ENCODE measurements at regions not wholly inside any gene's neighbourhood (a gene's known extent, or its start where the extent isn't known, plus 50 kb on each side); places are given as distances from the start of the nearest gene placed in this dataset.

DNA sequence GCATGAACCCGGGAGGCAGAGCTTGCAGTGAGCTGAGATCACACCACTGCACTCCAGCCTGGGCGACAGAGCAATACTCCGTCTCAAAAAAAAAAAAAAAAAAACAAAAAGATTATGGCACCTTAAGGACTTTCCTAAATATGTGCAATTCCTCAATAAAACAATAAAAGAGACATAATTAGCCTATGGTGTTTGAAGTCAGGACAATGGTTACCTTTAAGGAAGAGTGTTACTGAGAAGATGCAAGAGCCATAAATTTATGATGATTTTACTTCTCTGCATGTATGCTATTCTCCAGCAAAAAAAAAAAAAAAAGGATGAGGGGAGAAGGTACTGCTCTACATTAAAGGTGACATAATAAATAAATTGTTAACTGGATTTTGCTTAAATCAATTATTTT, 208.2 kb upstream of the STK17B start:
- TF ChIP-seq, protein P1, sequence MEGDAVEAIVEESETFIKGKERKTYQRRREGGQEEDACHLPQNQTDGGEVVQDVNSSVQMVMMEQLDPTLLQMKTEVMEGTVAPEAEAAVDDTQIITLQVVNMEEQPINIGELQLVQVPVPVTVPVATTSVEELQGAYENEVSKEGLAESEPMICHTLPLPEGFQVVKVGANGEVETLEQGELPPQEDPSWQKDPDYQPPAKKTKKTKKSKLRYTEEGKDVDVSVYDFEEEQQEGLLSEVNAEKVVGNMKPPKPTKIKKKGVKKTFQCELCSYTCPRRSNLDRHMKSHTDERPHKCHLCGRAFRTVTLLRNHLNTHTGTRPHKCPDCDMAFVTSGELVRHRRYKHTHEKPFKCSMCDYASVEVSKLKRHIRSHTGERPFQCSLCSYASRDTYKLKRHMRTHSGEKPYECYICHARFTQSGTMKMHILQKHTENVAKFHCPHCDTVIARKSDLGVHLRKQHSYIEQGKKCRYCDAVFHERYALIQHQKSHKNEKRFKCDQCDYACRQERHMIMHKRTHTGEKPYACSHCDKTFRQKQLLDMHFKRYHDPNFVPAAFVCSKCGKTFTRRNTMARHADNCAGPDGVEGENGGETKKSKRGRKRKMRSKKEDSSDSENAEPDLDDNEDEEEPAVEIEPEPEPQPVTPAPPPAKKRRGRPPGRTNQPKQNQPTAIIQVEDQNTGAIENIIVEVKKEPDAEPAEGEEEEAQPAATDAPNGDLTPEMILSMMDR (IDR thresholded peaks at IDR 0.05; ENCODE audit: extremely low read depth in 1 of 2, insufficient read depth in 1 of 2, low read depth in 1 of 2, low read length in 2 of 2), result no peak
- no peak for TF ChIP-seq JUN (IDR thresholded peaks at IDR 0.05; ENCODE audit: borderline replicate concordance, insufficient read depth, insufficient read length, low read depth)
- TF ChIP-seq POLR2AphosphoS5 (IDR thresholded peaks at IDR 0.05; ENCODE audit: insufficient read depth, low read depth, low read length), result no peak
- TF ChIP-seq POLR2A (IDR thresholded peaks at IDR 0.05; ENCODE audit: low read depth, low read length), result no peak
- TF ChIP-seq EZH2 (IDR thresholded peaks at IDR 0.05; ENCODE audit: borderline replicate concordance, low read depth, low read length, severe bottlenecking), result no peak

All from endothelial cell of umbilical vein (primary cell).